Left hindlimb (tissue), 1 donor: ENCODE measurements at regions not wholly inside any gene's neighbourhood (a gene's known extent, or its start where the extent isn't known, plus 50 kb on each side); places are given as distances from the start of the nearest gene placed in this dataset.
"Not testable (repeated sequence)": the region's sequence is repeated elsewhere in the genome, so short reads cannot be mapped to it uniquely, and the experiment has no call there.

Experiments used
- DNase-seq: peaks from one replicate; pipeline ENCODE4 v3.0.0-alpha.2; 2018

GRCh38 chr6:133758815-133759335, 130.0 kb upstream of the TCF21 start:
- no peak for DNase-seq

GRCh38 chr6:133759524-133759923, 129.4 kb upstream of the TCF21 start:
- no peak for DNase-seq

GRCh38 chr6:133761706-133762105, 127.2 kb upstream of the TCF21 start:
- DNase-seq = no peak

DNA sequence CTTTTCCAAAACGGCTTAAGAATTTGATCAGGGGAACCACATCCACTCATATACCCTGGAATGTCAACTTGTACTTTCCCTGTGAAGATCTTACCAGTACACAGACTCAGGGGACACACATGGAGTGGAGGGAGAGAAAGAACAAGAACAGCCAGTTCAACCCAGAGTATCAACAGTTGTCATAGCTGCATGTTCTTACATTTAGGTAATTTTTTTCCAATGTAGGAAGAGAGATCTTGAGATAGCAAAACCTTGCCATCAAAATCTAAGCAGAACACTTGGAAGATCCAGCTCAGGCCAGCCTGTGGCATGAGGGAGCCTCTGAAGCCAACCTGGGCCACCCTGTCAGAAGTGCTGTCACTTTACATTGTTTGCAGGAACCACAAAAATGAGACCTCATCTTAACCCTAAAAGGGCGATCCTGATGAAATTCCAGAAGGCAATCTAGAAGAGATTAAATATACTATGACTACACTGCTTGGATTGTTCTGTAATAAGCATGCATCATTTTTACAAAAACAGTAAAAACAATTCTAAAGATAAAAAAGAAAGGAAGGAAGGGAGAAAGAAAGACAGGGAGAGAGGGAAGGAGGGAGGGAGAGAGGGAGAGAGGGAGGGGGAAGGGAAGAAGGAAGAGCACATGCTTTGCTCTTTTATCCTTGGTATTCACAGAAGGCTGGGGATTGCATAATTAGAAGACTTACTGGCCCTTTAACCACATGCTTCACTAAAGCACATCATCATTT, 124.7 kb upstream of the TCF21 start:
- no peak for DNase-seq

GRCh38 chr6:133764754-133765208, 124.1 kb upstream of the TCF21 start:
- no peak for DNase-seq

DNA sequence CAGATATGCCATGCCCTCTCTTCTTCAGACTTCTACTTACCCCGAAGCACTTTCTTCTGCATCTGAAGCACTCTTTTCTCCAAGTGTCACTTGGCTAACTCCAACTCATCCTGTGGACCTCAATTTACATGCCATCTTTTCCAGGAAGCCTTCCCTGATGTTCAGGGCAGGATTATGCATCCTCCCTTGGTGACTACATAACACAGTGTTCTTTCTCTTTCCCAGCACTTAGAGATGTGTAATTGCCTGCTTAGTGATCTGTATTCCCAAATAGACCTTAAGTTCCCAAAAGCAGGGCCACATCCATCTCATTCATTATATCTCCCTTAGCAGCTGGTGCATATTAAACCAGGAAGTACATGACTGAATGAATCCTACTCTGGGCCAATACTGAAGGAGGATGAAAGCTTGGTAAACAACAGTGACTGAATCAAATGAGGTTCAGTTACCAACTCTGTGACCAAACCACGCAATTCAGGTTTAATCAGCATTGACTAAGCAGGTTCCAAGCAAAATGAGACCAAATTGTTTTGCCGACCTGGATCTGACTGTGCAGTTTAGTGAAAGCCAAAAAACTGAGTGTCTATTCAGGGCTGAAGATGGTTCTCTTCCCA, 121.4 kb upstream of the TCF21 start:
- DNase-seq = no peak

- DNase-seq = no peak
These were observed 120.1 kb upstream of the TCF21 start for GRCh38 chr6:133768656-133769295.

- no peak for DNase-seq
These were observed 119.5 kb upstream of the TCF21 start for GRCh38 chr6:133769463-133769862.

GRCh38 chr6:133772567-133772966, 116.3 kb upstream of the TCF21 start:
- DNase-seq = no peak

DNA sequence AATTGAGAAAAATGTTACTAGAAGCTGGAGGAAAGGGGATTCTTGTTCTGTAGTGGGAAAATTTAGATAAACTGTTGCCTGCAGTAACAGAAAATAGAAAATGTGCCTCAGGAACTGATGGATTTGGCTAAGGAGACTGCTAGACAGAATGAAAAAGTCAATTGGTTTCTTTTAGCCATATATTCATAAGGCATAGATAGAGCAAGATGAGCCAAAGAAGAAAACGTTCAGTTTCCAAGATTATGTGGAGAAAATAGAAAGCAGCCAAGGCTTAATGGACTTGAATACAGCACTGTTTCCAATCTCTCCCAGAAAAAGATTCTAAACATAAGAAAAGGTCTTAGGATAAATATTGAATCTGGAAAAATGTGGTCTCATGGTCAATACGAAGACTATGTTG, 115.1 kb upstream of the TCF21 start:
- no peak for DNase-seq

DNA sequence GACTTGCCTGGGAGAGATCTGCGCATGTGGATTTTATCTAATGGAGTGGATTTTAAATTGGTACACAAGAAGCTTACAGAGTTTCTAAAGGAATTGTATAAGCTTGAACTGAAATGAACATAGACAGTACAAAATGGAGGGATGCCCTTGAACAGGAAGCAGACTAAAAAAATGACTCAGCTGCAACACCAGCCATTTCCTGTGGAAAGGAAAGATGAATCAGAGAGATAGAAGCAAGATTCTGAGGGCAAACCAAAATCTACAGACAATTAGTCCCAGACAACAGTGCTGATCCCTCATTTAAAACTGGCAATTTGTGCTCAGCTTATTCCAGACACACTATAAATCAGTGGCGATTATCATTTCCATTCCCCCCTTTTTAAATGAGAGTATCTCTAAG, 114.6 kb upstream of the TCF21 start:
- DNase-seq = no peak

DNA sequence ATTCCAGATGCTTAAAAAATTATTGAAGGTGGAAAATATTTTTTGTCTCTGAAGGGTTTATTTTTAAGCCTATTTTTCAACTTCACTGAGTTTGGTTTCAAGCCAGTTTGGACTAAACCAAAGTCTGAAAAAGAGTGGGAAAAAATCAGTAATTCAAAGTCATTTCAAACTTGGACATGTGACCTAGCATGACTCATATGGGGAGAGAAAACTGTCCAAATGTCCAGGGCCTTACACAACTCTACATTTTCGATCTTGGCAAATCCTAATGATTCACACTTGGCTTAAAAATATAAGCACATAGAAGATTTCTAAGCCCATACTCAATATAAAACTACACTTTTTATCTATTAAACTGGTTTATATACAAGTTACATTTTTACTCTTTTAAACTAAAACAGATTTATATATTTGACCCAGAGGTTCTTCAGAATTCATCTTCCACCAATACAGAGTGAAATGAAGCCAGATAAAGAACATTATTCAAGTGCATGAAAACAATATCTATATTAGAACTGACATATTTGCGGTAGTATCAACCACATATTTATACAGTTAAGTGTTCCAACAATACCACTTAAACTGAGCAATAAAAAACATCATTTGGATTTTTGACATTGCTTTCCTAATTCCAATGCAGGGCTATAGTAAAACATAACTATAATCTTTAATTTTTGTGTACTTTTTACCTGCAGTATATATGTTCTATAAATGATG, 110.3 kb upstream of the TCF21 start:
- DNase-seq = no peak

DNA sequence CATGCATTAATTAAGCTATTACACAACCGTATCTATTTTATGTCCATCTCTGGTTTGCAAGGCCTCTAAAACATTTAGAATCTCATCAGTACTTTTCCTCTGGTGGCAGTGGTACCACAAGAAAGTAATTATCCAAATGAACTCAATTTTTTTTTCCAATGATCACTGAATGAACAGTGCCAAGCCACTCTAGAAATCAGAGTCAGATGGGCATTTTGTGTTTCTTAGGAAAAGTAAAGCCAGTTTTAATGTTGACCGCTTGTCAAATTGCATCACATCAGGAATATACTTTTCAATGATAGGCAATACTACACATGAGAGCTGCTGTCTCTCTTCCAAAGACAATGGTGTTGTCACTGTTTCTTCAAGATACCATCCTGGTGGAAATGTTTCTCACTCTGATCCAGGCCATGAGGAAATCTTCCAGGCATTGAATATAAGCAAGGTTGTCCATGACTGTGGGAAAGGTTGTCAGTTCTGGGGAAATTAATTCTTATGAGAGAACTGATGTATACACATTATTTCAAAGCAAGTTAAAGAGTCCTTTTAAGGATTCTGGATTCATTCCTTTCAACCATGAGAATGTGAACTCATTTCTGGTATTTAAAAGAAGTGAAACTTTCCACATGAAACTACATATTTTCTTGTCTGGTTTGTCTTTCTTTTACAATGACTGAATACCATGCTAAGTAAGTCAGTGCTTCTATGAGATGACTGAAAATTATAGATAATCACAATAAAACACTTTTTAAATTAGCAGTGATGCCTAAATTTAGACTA, 108.8 kb upstream of the TCF21 start:
- no peak for DNase-seq

DNA sequence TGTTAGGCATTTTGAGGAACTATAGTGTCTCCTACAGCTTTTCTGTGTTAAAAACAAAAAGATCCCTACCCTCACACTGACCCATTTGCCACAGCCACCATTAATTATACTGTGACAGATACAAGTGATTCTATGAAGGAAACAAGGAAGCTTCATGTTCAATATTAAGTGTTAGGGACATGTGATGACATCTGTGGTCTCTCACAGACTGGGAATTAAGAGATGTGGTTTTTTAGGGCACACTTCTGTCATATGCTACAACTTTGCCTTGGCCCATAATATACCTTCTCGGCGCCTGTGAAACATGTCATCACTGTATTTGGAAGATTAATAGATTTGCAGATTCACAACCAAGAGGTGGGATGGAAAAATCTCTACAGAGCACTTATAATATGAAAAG, 102.9 kb upstream of the TCF21 start:
- no peak for DNase-seq

GRCh38 chr6:133787122-133787521, 101.8 kb upstream of the TCF21 start:
- DNase-seq = no peak

DNA sequence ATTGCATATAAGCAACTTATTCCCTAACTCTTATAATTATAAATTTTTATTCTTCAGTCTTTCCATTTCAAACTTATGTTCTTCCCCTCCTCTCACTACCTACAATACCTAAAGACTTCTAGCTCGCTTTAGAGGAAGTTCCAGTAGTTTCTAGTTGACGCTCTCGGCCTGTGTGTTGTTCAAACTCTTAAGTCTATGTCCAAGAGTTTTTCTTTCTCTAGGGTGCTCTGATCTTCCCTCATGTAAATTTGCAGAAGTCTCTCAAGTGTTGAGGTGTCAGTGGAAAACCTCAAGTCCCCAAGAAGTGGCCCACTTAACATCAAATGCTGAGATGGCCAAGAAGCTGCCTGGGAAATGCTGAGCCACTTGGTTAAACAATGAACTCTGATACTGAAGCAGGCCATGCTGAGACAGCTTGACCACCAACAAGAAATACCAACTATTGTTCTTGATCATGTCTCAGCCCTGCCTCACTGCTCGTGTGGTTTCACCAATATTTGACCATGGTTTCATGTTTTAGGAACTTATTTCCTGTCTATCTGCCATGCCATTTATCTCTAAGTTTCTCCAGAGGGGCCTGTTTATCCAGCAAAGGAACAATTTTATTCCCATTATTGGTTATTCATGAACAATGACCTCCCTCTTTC, 100.9 kb upstream of the TCF21 start:
- DNase-seq = no peak

DNA sequence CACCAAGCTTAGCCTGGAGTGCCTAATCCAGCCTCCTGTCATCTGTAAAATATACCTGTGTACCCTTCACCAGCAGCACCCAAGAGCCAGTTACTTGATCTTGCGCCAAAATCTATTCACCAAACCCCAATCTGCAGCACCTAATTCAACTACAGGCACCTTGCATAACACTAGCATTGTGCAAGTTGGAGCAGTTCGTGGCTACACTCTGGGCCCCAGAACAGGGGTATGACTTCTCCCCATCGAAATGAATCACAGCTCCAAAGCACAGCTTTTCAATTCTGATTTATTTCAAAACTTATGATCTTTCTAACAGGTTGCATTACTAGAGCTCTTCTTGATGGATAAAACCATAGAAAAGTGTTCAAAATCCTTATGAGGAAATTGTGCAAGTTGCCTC, 100.4 kb upstream of the TCF21 start:
- no peak for DNase-seq

GRCh38 chr6:133789449-133789848, 99.5 kb upstream of the TCF21 start:
- not testable (repeated sequence) for DNase-seq

GRCh38 chr6:133790756-133791155, 98.2 kb upstream of the TCF21 start:
- not testable (repeated sequence) for DNase-seq

DNA sequence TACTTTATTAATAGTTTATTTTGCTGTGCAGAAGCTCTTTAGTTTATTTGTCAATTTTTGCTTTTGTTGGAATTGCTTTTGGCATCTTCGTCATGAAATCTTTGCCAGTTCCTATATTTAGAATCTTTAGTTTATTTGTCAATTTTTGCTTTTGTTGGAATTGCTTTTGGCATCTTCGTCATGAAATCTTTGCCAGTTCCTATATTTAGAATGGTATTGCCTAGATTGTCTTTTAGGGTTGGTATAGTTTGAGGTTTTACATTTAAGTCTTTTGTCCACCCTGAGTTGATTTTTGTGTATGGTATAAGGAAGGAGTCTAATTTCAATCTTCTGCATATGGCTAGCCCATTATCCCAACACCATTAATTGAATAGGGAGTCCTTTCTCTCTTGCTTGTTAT, 93.9 kb upstream of the TCF21 start:
- not testable (repeated sequence) for DNase-seq

DNA sequence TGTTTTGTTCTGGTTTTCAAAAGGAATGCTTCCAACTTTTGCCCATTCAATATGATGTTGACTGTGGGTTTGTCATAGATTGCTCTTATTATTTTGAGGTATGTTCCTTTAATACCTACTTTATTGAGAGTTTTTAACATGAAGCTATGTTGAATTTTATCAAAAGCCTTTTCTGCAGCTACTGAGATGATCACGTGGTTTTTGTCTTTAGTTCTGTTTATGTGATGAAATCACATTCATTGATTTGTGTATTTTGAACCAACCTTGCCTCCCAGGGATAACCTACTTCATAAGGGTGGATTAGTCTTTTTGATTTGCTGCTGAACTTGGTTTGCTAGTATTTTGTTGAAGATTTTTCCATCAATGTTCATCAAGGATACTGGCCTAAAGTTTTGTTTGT, 92.7 kb upstream of the TCF21 start:
- no peak for DNase-seq

- DNase-seq = no peak
These were observed 89.9 kb upstream of the TCF21 start for GRCh38 chr6:133799043-133799442.
